ENCODE measurements at regions not wholly inside any gene's neighbourhood (a gene's known extent, or its start where the extent isn't known, plus 50 kb on each side); places are given as distances from the start of the nearest gene placed in this dataset.

- TF ChIP-seq, protein P1, sequence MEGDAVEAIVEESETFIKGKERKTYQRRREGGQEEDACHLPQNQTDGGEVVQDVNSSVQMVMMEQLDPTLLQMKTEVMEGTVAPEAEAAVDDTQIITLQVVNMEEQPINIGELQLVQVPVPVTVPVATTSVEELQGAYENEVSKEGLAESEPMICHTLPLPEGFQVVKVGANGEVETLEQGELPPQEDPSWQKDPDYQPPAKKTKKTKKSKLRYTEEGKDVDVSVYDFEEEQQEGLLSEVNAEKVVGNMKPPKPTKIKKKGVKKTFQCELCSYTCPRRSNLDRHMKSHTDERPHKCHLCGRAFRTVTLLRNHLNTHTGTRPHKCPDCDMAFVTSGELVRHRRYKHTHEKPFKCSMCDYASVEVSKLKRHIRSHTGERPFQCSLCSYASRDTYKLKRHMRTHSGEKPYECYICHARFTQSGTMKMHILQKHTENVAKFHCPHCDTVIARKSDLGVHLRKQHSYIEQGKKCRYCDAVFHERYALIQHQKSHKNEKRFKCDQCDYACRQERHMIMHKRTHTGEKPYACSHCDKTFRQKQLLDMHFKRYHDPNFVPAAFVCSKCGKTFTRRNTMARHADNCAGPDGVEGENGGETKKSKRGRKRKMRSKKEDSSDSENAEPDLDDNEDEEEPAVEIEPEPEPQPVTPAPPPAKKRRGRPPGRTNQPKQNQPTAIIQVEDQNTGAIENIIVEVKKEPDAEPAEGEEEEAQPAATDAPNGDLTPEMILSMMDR (conservative IDR thresholded peaks at IDR 0.05), result no peak
- TF ChIP-seq ZFX (IDR thresholded peaks at IDR 0.05), result no peak
Measured at GRCh38 chr12:107484230-107484629, 201.4 kb upstream of the PWP1 start.
